HEK293 (cell line): ENCODE measurements at regions not wholly inside any gene's neighbourhood (a gene's known extent, or its start where the extent isn't known, plus 50 kb on each side); places are given as distances from the start of the nearest gene placed in this dataset.

Experiments used
- CTCF ChIA-PET: fragments of 350-600 bp; formaldehyde crosslinking; extraction: SDS; loops from one replicate; lab custom pipeline; 2021; ENCODE audit warnings: antibody characterized with exemption; lab: Yijun Ruan, JAX
- POLR2A ChIA-PET: fragments of 300-600 bp; formaldehyde crosslinking; extraction: SDS; loops from one replicate; lab custom pipeline; 2020; ENCODE audit warnings: antibody characterized with exemption, inconsistent platforms; lab: Yijun Ruan, JAX
- H3K27ac ChIP-seq: fragments of 200-500 bp; sonication (Bioruptor generic); 2 replicates; pipeline ENCODE4 v1.5.1; 2014; ENCODE audit warnings: low read depth, low read length, control low read depth, inconsistent platforms; ENCODE audit errors: extremely low read depth
- H3K36me3 ChIP-seq, 2 experiments: fragments of 200-500 bp in 1 of 2; sonication (Bioruptor generic) in 1 of 2; 1 replicate in 1 of 2; 2 replicates in 1 of 2; pipeline ENCODE4 v1.5.1; 2014 to 2017; ENCODE audit warnings: inconsistent platforms in 2 of 2, low read length in 2 of 2; ENCODE audit not compliant: control insufficient read depth in 2 of 2, insufficient read depth in 1 of 2
- H3K4me1 ChIP-seq: fragments of 200-500 bp; sonication (Bioruptor generic); 2 replicates; pipeline ENCODE4 v1.5.1; 2014; ENCODE audit warnings: mild to moderate bottlenecking, low read length, inconsistent platforms; ENCODE audit not compliant: control insufficient read depth, insufficient read depth
- H3K4me3 ChIP-seq: 2 replicates; pipeline ENCODE4 v1.5.1; 2011; ENCODE audit warnings: low read depth, mild to moderate bottlenecking, control low read depth, low read length, moderate library complexity
- H3K9me3 ChIP-seq: fragments of 200-500 bp; sonication (Bioruptor generic); 2 replicates; pipeline ENCODE4 v1.5.1; 2014; ENCODE audit warnings: low read depth, low read length, inconsistent platforms; ENCODE audit not compliant: control insufficient read depth, insufficient read depth
- KLF7 ChIP-seq: fragments of 450-650 bp; formaldehyde crosslinking; IDR thresholded peaks from 2 replicates; pipeline ENCODE4 v1.5.1; 2016; ENCODE audit warnings: missing biosample characterization, missing genetic modification characterization, borderline replicate concordance
- MYNN ChIP-seq: fragments of 450-650 bp; formaldehyde crosslinking; IDR thresholded peaks from 2 replicates; pipeline ENCODE4 v1.5.1; 2016; ENCODE audit warnings: missing biosample characterization, missing genetic modification characterization, borderline replicate concordance
- PRDM4 ChIP-seq: fragments of 450-650 bp; formaldehyde crosslinking; IDR thresholded peaks from 2 replicates; pipeline ENCODE4 v1.5.1; 2017; ENCODE audit warnings: missing biosample characterization, missing genetic modification characterization
- PRDM6 ChIP-seq: fragments of 450-650 bp; formaldehyde crosslinking; IDR thresholded peaks from 2 replicates; pipeline ENCODE4 v1.5.1; 2017; ENCODE audit warnings: missing biosample characterization, missing genetic modification characterization
- SALL2 ChIP-seq: fragments of 450-650 bp; formaldehyde crosslinking; IDR thresholded peaks from 2 replicates; pipeline ENCODE4 v1.5.0; 2017; ENCODE audit warnings: missing biosample characterization, mild to moderate bottlenecking, missing genetic modification characterization, borderline replicate concordance
- YY2 ChIP-seq: fragments of 450-650 bp; formaldehyde crosslinking; IDR thresholded peaks from 2 replicates; pipeline ENCODE4 v1.5.1; 2016; ENCODE audit warnings: missing biosample characterization, missing genetic modification characterization
- ZBTB1 ChIP-seq: fragments of 450-650 bp; formaldehyde crosslinking; IDR thresholded peaks from 2 replicates; pipeline ENCODE4 v1.5.1; 2016; ENCODE audit warnings: missing biosample characterization, missing genetic modification characterization
- ZNF10 ChIP-seq: fragments of 450-650 bp; formaldehyde crosslinking; IDR thresholded peaks from 2 replicates; pipeline ENCODE4 v1.5.1; 2017; ENCODE audit warnings: missing biosample characterization, missing genetic modification characterization
- ZNF114 ChIP-seq: fragments of 450-650 bp; formaldehyde crosslinking; IDR thresholded peaks from 2 replicates; pipeline ENCODE4 v1.5.0; 2017; ENCODE audit warnings: missing biosample characterization, missing genetic modification characterization
- ZNF16 ChIP-seq: fragments of 450-650 bp; formaldehyde crosslinking; IDR thresholded peaks from 2 replicates; pipeline ENCODE4 v1.5.1; 2016; ENCODE audit warnings: low read depth, missing biosample characterization, missing genetic modification characterization
- ZNF2 ChIP-seq: fragments of 450-650 bp; formaldehyde crosslinking; IDR thresholded peaks from 2 replicates; pipeline ENCODE4 v1.5.1; 2016; ENCODE audit warnings: missing biosample characterization, missing genetic modification characterization
- ZNF202 ChIP-seq: fragments of 450-650 bp; formaldehyde crosslinking; IDR thresholded peaks from 2 replicates; pipeline ENCODE4 v1.5.1; 2016; ENCODE audit warnings: missing biosample characterization, missing genetic modification characterization, borderline replicate concordance
- ZNF248 ChIP-seq: fragments of 450-650 bp; formaldehyde crosslinking; IDR thresholded peaks from 2 replicates; pipeline ENCODE4 v1.5.1; 2017; ENCODE audit warnings: missing biosample characterization, missing genetic modification characterization
- ZNF311 ChIP-seq: fragments of 450-650 bp; formaldehyde crosslinking; IDR thresholded peaks from 2 replicates; pipeline ENCODE4 v1.5.1; 2017; ENCODE audit warnings: missing biosample characterization, missing genetic modification characterization, borderline replicate concordance
- ZNF433 ChIP-seq: fragments of 450-650 bp; formaldehyde crosslinking; IDR thresholded peaks from 2 replicates; pipeline ENCODE4 v1.5.1; 2016; ENCODE audit warnings: missing biosample characterization, missing genetic modification characterization, low read depth
- ZNF510 ChIP-seq: fragments of 450-650 bp; formaldehyde crosslinking; IDR thresholded peaks from 2 replicates; pipeline ENCODE4 v1.5.1; 2018; ENCODE audit warnings: mild to moderate bottlenecking, missing genetic modification characterization, missing biosample characterization; ENCODE audit not compliant: insufficient replicate concordance
- ZNF544 ChIP-seq: fragments of 450-650 bp; formaldehyde crosslinking; IDR thresholded peaks from 2 replicates; pipeline ENCODE4 v1.5.0; 2017; ENCODE audit warnings: missing biosample characterization, missing genetic modification characterization
- ZNF645 ChIP-seq: fragments of 450-650 bp; formaldehyde crosslinking; IDR thresholded peaks from 2 replicates; pipeline ENCODE4; 2016; ENCODE audit warnings: missing biosample characterization, missing genetic modification characterization
- ZNF660 ChIP-seq: fragments of 450-650 bp; IDR thresholded peaks from 2 replicates; pipeline ENCODE4 v1.5.1; 2018; ENCODE audit warnings: missing biosample characterization, mild to moderate bottlenecking, missing genetic modification characterization
- ZNF664 ChIP-seq: fragments of 450-650 bp; formaldehyde crosslinking; IDR thresholded peaks from 2 replicates; pipeline ENCODE4 v1.5.1; 2016; ENCODE audit warnings: missing biosample characterization, missing genetic modification characterization
- ZNF837 ChIP-seq: fragments of 450-650 bp; formaldehyde crosslinking; IDR thresholded peaks from 2 replicates; pipeline ENCODE4 v1.5.1; 2016; ENCODE audit warnings: missing biosample characterization, missing genetic modification characterization
- TF ChIP-seq, protein P1 (sequence below): fragments of 450-650 bp; formaldehyde crosslinking; IDR thresholded peaks from 2 replicates; pipeline ENCODE4 v1.5.1; 2017; ENCODE audit warnings: missing biosample characterization, missing genetic modification characterization

DNA sequence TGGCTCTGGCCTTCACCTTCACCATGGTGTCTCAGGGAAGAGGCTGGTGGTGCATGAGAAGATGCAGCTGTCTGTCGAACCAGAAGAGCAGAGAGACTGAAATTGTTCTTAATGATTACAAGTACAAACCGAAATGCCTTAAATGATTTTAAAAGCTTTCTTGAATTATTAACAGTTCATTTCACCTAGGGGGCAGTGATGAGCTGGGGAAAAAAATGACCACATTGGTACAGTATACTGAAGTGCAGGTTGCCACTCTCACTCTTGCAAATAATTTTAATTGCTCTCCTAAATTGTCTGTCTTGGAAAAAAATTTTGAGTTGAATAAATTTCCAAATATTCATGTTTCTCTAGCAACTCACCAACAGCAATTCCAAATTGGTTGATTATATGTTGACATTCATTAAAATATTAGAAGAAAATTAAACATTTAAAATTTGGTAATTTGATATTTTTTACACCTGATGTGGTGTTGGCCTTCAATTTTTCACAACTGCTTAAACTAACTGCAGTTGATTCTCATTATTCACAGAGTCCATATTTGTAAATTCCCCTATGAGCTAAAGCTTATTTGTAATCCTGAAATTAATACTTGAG lies 692.6 kb downstream of the ZWINT start:
- ChIA-PET POLR2A (no interaction called here), CTCF (interaction anchor here (0.6 to 1.3 kb wide), 2 partner anchors 12 to 27 kb away, joined by 3 to 6 read pairs; no protein-coding TSS in a partner anchor)
- no peaks in the 10 kb centered on the region for H3K9me3 ChIP-seq
- TF ChIP-seq ZNF2 (tag by site-specific recombination) (no peak), PRDM4 (tag by site-specific recombination) (no peak), PRDM6 (tag by site-specific recombination) (no peak), ZNF664 (tag by site-specific recombination) (no peak), ZNF311 (tag by site-specific recombination) (no peak)
- H3K4me3 ChIP-seq = no peak overlapping the region
- H3K27ac ChIP-seq = no peak overlapping the region
- no peaks in the 10 kb centered on the region for H3K4me1 ChIP-seq
- peaks cover 0 to 10% of the 10 kb centered on the region in 2 experiments; a peak in 1 of 3 replicates for H3K36me3 ChIP-seq

DNA sequence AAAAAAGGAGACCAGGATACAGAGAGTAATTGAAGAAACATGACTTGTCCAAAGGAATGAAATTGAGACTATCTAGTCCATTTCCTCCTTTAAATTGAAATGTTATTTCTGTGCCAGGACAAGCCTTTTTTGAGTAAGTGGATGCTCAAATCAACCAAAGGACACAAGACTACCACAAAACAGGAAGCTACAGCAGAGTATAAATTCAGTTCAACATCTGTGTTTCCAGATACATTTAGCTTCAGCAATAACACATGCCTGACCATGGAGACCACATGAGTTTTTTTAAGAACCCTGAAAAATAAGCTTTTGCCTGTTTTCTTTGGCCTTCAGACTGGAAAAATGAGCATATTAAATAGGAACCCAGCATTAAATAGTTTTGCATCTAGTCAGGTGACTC lies 707.5 kb downstream of the ZWINT start:
- Histone ChIP-seq H3K4me3 (no peak overlapping the region), H3K36me3 (no peaks in the 10 kb centered on the region), H3K4me1 (no peaks in the 10 kb centered on the region), H3K9me3 (no peaks in the 10 kb centered on the region), H3K27ac (no peak overlapping the region)
- ChIA-PET POLR2A (no interaction called here), CTCF (interaction anchor here (0.6 kb wide), 1 partner anchor 557 kb away, joined by 3 read pairs; no protein-coding TSS in a partner anchor)
- TF ChIP-seq SALL2 (tag by site-specific recombination) (no peak), ZNF837 (tag by site-specific recombination) (no peak), ZNF114 (no peak), MYNN (tag by site-specific recombination) (no peak), ZNF660 (tag by site-specific recombination) (no peak), ZNF510 (tag by site-specific recombination) (no peak), ZNF10 (no peak), KLF7 (tag by site-specific recombination) (no peak), ZNF645 (tag by site-specific recombination) (no peak), ZBTB1 (tag by site-specific recombination) (no peak), YY2 (tag by site-specific recombination) (no peak), ZNF544 (no peak), ZNF202 (tag by site-specific recombination) (no peak), ZNF16 (tag by site-specific recombination) (no peak), ZNF433 (no peak), ZNF248 (no peak)
- TF ChIP-seq, protein P1, sequence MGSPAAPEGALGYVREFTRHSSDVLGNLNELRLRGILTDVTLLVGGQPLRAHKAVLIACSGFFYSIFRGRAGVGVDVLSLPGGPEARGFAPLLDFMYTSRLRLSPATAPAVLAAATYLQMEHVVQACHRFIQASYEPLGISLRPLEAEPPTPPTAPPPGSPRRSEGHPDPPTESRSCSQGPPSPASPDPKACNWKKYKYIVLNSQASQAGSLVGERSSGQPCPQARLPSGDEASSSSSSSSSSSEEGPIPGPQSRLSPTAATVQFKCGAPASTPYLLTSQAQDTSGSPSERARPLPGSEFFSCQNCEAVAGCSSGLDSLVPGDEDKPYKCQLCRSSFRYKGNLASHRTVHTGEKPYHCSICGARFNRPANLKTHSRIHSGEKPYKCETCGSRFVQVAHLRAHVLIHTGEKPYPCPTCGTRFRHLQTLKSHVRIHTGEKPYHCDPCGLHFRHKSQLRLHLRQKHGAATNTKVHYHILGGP (tag by site-specific recombination) = no peak
